K562 (cell line): ENCODE measurements at regions not wholly inside any gene's neighbourhood (a gene's known extent, or its start where the extent isn't known, plus 50 kb on each side); places are given as distances from the start of the nearest gene placed in this dataset.
A peak's percentile ranks its signal among the peaks of the same experiment; 100 is the strongest.

Experiments used
- ATAC-seq: fragments of 200-7000 bp; cut with Tn5 transposase; 3 replicates; pipeline ENCODE4 v1.9.1; 2020; ENCODE audit warnings: moderate library complexity
- BruUV-seq: library from RNA; stranded (reverse); fragments of 400-500 nt; replicated peaks from 2 replicates; lab custom pipeline; 2021; lab: Mats Ljungman, UMichigan
- CTCF ChIA-PET: fragments of 300-600 bp; formaldehyde crosslinking; extraction: SDS; loops from one replicate; lab custom pipeline; 2021; ENCODE audit warnings: low intra/inter-chr PET ratio; lab: Yijun Ruan, JAX
- POLR2A ChIA-PET: fragments of 300-600, 350-650 bp; sonication (Branson Sonifier 250); formaldehyde crosslinking; extraction: SDS; loops from one replicate; lab custom pipeline; 2021; ENCODE audit warnings: antibody characterized with exemption, inconsistent platforms; lab: Yijun Ruan, JAX
- DNase-seq, 4 experiments: peaks; one replicate each; pipeline versions ENCODE4 v3.0.0 to v3.0.0-alpha.2; 2011 to 2018; ENCODE audit warnings: low spot score in 3 of 4, mixed read lengths in 3 of 4; ENCODE audit errors: extremely low read depth in 1 of 4
- FAIRE-seq: peaks from 2 replicates; lab custom pipeline; 2011; peaks lifted over from hg19 to GRCh38; lab: Jason Lieb, UNC
- H2AFZ ChIP-seq: 2 replicates; pipeline ENCODE4 v1.6.0; 2011; ENCODE audit warnings: low read depth, low read length, control low read depth, inconsistent platforms
- H3K27ac ChIP-seq: fragments of 200-600 bp; 3 replicates; pipeline ENCODE4 v1.8.0; 2011; ENCODE audit warnings: low read depth, mild to moderate bottlenecking, control low read depth, inconsistent platforms, low read length, moderate library complexity, mixed read lengths; ENCODE audit errors: extremely low read depth
- H3K27me3 ChIP-seq, 2 experiments: fragments of 300-600 bp in 1 of 2; 2 replicates in 1 of 2; 3 replicates in 1 of 2; pipeline versions ENCODE4 v1.6.0 to v1.8.0; 2011; ENCODE audit warnings: inconsistent platforms in 2 of 2, low read length in 2 of 2, mild to moderate bottlenecking in 1 of 2, mixed read lengths in 1 of 2, moderate library complexity in 1 of 2; ENCODE audit not compliant: control insufficient read depth in 2 of 2, insufficient read depth in 2 of 2
- H3K36me3 ChIP-seq: fragments of 300-600 bp; 3 replicates; pipeline ENCODE4 v1.8.0; 2011; ENCODE audit warnings: mild to moderate bottlenecking, low read length, inconsistent platforms; ENCODE audit not compliant: control insufficient read depth, insufficient read depth
- H3K4me1 ChIP-seq, 2 experiments: fragments of 200-600 bp in 1 of 2; replicated peaks in 1 of 2; 2 replicates in 1 of 2; 3 replicates in 1 of 2; pipeline versions ENCODE4 v1.5.1 to v1.8.0; 2011; ENCODE audit warnings: inconsistent platforms in 2 of 2, low read length in 2 of 2, mild to moderate bottlenecking in 1 of 2, mixed read lengths in 1 of 2, moderate library complexity in 1 of 2; ENCODE audit not compliant: control insufficient read depth in 2 of 2, insufficient read depth in 2 of 2
- H3K4me2 ChIP-seq: 2 replicates; pipeline ENCODE4 v1.6.1; 2011; ENCODE audit warnings: low read length, control low read depth, inconsistent platforms, mixed read lengths; ENCODE audit not compliant: insufficient read depth
- H3K4me3 ChIP-seq: fragments of 200-600 bp; sonication (generic), shearing (Covaris generic); 2 replicates; pipeline ENCODE4 v1.5.1; 2016; ENCODE audit warnings: control low read depth, inconsistent platforms
- H3K79me2 ChIP-seq: fragments of 200-600 bp; 3 replicates; pipeline ENCODE4 v1.8.0; 2011; ENCODE audit warnings: low read length, inconsistent platforms; ENCODE audit not compliant: control insufficient read depth, insufficient read depth
- H3K9ac ChIP-seq, 2 experiments: 2 replicates each; pipeline versions ENCODE4 v1.6.0 to v1.6.1; 2011; ENCODE audit warnings: low read depth in 2 of 2, low read length in 2 of 2, control low read depth in 1 of 2, inconsistent platforms in 1 of 2, mild to moderate bottlenecking in 1 of 2, mixed read lengths in 1 of 2; ENCODE audit not compliant: insufficient read depth in 1 of 2
- H3K9me1 ChIP-seq: one replicate; pipeline ENCODE4 v1.6.0; 2011; ENCODE audit warnings: inconsistent platforms, mild to moderate bottlenecking, low read length, moderate library complexity; ENCODE audit not compliant: control insufficient read depth, insufficient read depth
- H3K9me3 ChIP-seq: replicated peaks from 2 replicates; pipeline ENCODE4 v1.5.1; 2011; ENCODE audit warnings: low read depth, low read length, inconsistent platforms; ENCODE audit not compliant: control insufficient read depth, insufficient read depth
- H4K20me1 ChIP-seq: replicated peaks from 2 replicates; pipeline ENCODE4 v1.6.1; 2011; ENCODE audit warnings: low read length, inconsistent platforms, mixed read lengths; ENCODE audit not compliant: control insufficient read depth, insufficient read depth
- RBM25 ChIP-seq: fragments of 200-400 bp; formaldehyde crosslinking; IDR thresholded peaks from 2 replicates; pipeline ENCODE4 v1.6.1; 2018; ENCODE audit warnings: low read length, low read depth, moderate library complexity; ENCODE audit not compliant: severe bottlenecking
- WGBS: fragments of 100-300 bp; shearing (Covaris generic); methylation state at CpG from one replicate; pipeline ENCODE4 v1.1.6; 2016; ENCODE audit warnings: low coverage, mixed read lengths; ENCODE audit not compliant: insufficient coverage; ENCODE audit errors: missing lambda C conversion rate; 5-methylcytosine and 5-hydroxymethylcytosine counted together
- in situ Hi-C: fragments of 300-500 bp; cut with MboI; formaldehyde crosslinking; loops from 4 replicates; pipeline ENCODE4 v1.15.0; 2018; ENCODE audit warnings: inconsistent platforms, mixed read lengths
- intact Hi-C: fragments of 100-400 bp; cut with micrococcal nuclease; formaldehyde crosslinking; loops from 2 replicates; pipeline ENCODE4 v1.14.2; 2022
- TF ChIP-seq, protein P1 (sequence below): IDR thresholded peaks from 3 replicates; pipeline ENCODE4 v1.6.1; 2011; ENCODE audit warnings: borderline replicate concordance, mild to moderate bottlenecking, moderate library complexity; ENCODE audit not compliant: insufficient read length; ENCODE audit errors: extremely low read depth

DNA sequence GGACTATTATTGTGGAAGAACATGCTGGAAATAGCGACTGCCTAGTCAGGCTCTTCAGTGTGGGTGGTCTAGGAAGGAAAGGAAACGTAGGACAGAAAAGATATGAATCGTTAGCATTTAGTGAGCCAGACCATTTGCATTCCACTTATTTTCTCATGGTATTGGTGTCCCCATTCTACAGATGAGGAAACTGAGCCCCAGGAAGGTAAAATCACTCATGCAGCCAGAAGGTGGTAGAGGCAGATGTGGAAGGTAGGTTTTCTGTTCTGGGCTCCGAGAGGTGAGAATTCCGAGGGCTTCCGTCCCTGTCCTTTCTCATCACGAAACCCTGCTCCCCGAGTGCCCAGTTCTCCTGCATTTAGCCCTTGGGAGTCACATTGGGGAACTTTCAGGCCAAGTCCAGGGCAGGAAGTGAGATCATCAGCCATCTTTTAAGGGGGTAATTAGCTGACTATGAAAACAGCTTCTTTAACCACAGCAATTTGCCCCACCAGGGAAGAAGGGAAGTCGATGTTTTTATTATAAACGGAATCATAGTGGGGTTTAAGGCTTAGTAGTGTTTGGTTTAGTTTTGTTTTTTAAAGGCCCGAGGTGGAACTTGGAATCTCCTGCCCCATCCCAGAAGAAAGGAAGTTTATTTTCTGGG, 110.7 kb upstream of the IRX3 start:
- FAIRE-seq (no peak), ATAC-seq (no peak), DNase-seq (no peak)
- intact Hi-C loops: no loop called here
- BruUV-seq: no TSS peak
- H3K27me3 ChIP-seq: no peaks in the 10 kb centered on the region; a peak in 1 of 5 replicates
- no peaks in the 10 kb centered on the region for H3K9me1 ChIP-seq
- no peaks in the 10 kb centered on the region for H4K20me1 ChIP-seq
- no peak overlapping the region for H3K4me3 ChIP-seq
- no peak overlapping the region for H3K4me2 ChIP-seq
- in situ Hi-C loops: no loop called here
- POLR2A ChIA-PET: no interaction called here
- no peak overlapping the region for H3K9ac ChIP-seq
- no peaks in the 10 kb centered on the region for H3K9me3 ChIP-seq
- H3K4me1 ChIP-seq: no peaks in the 10 kb centered on the region
- no peak overlapping the region for H2AFZ ChIP-seq
- no peaks in the 10 kb centered on the region for H3K79me2 ChIP-seq
- TF ChIP-seq RBM25: peak; percentile 76
- TF ChIP-seq, protein P1, sequence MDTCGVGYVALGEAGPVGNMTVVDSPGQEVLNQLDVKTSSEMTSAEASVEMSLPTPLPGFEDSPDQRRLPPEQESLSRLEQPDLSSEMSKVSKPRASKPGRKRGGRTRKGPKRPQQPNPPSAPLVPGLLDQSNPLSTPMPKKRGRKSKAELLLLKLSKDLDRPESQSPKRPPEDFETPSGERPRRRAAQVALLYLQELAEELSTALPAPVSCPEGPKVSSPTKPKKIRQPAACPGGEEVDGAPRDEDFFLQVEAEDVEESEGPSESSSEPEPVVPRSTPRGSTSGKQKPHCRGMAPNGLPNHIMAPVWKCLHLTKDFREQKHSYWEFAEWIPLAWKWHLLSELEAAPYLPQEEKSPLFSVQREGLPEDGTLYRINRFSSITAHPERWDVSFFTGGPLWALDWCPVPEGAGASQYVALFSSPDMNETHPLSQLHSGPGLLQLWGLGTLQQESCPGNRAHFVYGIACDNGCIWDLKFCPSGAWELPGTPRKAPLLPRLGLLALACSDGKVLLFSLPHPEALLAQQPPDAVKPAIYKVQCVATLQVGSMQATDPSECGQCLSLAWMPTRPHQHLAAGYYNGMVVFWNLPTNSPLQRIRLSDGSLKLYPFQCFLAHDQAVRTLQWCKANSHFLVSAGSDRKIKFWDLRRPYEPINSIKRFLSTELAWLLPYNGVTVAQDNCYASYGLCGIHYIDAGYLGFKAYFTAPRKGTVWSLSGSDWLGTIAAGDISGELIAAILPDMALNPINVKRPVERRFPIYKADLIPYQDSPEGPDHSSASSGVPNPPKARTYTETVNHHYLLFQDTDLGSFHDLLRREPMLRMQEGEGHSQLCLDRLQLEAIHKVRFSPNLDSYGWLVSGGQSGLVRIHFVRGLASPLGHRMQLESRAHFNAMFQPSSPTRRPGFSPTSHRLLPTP: no peak
- TF ChIP-seq, all 486 proteins: peak for 1
- CTCF ChIA-PET: no interaction called here
- no peaks in the 10 kb centered on the region for H3K36me3 ChIP-seq
- no peak overlapping the region for H3K27ac ChIP-seq
- WGBS: 1% methylated on average over 11 of the region's 11 CpGs
